ENCODE measurements at regions not wholly inside any gene's neighbourhood (a gene's known extent, or its start where the extent isn't known, plus 50 kb on each side); places are given as distances from the start of the nearest gene placed in this dataset.
"Not testable (repeated sequence)": the region's sequence is repeated elsewhere in the genome, so short reads cannot be mapped to it uniquely, and the experiment has no call there.

DNA sequence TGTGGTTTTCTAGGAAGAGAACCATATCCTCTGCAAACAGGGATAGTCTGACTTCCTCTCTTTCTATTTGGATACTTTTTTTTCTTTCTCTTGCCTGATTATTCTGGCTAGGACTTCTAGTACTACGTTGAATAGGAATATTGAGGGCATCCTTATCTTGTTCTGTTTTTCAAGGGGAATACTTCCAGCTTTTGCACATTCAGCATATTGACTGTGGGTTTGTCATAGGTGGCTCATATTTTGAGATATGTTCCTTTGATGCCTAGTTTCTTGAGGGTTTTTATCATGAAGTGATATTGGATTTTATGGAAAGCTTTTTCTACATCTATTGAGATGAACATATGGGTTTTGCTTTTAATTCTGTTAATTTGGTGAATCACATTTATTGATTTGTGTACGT lies 269.8 kb downstream of the MAP2K6 start:
- WGBS, 2 donors: 61 to 68% methylated on average over 2 of the region's 2 CpGs
- no peak for DNase-seq
- H3K4me1 ChIP-seq: no peaks in the 10 kb centered on the region
- H3K36me3 ChIP-seq: no peaks in the 10 kb centered on the region
- H3K27ac ChIP-seq: no peak overlapping the region
- H3K4me3 ChIP-seq: no peak overlapping the region
- no peaks in the 10 kb centered on the region for H3K27me3 ChIP-seq
- TF ChIP-seq POLR2AphosphoS5 (IDR thresholded peaks at IDR 0.05) (no peak), EP300 (IDR thresholded peaks at IDR 0.05) (no peak), POLR2A (IDR thresholded peaks at IDR 0.05) (no peak)
- TF ChIP-seq, protein P1, sequence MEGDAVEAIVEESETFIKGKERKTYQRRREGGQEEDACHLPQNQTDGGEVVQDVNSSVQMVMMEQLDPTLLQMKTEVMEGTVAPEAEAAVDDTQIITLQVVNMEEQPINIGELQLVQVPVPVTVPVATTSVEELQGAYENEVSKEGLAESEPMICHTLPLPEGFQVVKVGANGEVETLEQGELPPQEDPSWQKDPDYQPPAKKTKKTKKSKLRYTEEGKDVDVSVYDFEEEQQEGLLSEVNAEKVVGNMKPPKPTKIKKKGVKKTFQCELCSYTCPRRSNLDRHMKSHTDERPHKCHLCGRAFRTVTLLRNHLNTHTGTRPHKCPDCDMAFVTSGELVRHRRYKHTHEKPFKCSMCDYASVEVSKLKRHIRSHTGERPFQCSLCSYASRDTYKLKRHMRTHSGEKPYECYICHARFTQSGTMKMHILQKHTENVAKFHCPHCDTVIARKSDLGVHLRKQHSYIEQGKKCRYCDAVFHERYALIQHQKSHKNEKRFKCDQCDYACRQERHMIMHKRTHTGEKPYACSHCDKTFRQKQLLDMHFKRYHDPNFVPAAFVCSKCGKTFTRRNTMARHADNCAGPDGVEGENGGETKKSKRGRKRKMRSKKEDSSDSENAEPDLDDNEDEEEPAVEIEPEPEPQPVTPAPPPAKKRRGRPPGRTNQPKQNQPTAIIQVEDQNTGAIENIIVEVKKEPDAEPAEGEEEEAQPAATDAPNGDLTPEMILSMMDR (IDR thresholded peaks at IDR 0.05): no peak
- ATAC-seq (ENCODE audit: low FRiP score in 2 of 2): no peak
- no peaks in the 10 kb centered on the region for H3K9me3 ChIP-seq

DNA sequence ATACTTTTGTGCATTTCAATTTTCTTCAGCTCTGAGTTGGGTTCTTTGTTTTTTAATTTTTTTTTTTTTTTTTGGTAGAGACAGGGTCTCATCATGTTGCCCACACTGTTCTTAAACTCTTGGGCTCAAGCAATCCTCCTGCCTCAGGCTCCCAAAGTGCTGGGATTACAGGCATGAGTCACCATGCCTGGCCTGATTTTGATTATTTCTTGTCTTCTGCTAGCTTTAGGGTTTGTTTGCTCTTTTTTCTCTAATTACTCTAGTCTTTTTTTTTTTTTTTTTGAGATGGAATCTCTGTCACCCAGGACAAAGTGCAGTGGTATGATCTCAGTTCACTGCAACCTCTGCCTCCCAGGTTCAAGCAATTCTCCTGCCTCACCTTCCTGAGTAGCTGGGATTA lies 270.7 kb downstream of the MAP2K6 start:
- ATAC-seq (ENCODE audit: low FRiP score in 2 of 2); H3K36me3 ChIP-seq; H3K9me3 ChIP-seq; H3K27ac ChIP-seq; H3K4me1 ChIP-seq; H3K27me3 ChIP-seq; DNase-seq; H3K4me3 ChIP-seq: not testable (repeated sequence)

DNA sequence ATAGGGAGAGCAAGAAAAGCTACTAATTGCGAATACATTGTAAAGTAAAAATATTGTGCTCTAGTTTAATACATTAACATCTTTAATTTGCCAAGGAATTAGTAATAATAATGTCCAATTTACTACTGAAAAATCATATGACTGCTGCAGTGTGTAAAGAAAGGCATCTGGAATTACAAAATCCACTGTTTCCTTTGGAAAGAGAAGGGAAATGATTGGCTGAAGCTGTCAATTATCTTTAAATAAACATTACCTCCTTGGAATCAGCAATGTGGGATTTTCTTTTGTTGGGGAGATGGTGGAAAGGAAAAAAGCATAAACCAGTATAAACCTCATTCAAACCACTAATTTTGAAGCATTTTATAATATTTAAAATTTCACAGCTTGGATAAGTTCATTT lies 276.0 kb downstream of the MAP2K6 start:
- 93 to 97% methylated on average over 1 of the region's 1 CpG for WGBS, 2 donors
- Histone ChIP-seq H3K4me1 (no peaks in the 10 kb centered on the region), H3K27me3 (no peaks in the 10 kb centered on the region), H3K4me3 (no peak overlapping the region), H3K36me3 (no peaks in the 10 kb centered on the region), H3K27ac (no peak overlapping the region), H3K9me3 (no peaks in the 10 kb centered on the region)
- DNase-seq (no peak), ATAC-seq (ENCODE audit: low FRiP score in 2 of 2) (no peak)
- TF ChIP-seq, protein P1 (IDR thresholded peaks at IDR 0.05): no peak
- no peak for TF ChIP-seq POLR2A (IDR thresholded peaks at IDR 0.05)
- TF ChIP-seq EP300 (IDR thresholded peaks at IDR 0.05): no peak
- no peak for TF ChIP-seq POLR2AphosphoS5 (IDR thresholded peaks at IDR 0.05)

DNA sequence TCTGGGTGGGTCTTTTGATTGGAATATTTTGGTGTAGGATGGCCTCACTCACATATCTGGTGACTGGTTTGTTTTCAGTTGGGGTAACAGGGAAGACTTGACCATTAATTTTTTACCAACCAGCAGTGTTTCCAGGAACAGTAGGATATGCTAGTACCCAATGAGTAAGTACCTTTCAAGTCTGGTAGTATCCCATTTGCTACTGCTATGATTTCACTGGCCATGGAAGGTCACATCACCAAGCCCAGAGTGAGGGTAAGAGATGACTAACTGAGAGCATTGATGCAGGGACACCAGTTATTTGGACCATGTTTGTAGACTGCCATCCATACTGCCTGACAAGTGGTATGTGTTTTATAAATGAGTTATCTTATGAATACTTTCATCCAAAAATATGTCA lies 277.7 kb downstream of the MAP2K6 start:
- no peaks in the 10 kb centered on the region for H3K27me3 ChIP-seq
- H3K4me3 ChIP-seq: no peak overlapping the region
- H3K4me1 ChIP-seq: no peaks in the 10 kb centered on the region
- no peaks in the 10 kb centered on the region for H3K36me3 ChIP-seq
- H3K9me3 ChIP-seq: no peaks in the 10 kb centered on the region
- TF ChIP-seq EP300 (IDR thresholded peaks at IDR 0.05) (no peak), POLR2AphosphoS5 (IDR thresholded peaks at IDR 0.05) (no peak), POLR2A (IDR thresholded peaks at IDR 0.05) (no peak)
- TF ChIP-seq, protein P1 (IDR thresholded peaks at IDR 0.05): no peak
- DNase-seq: no peak
- H3K27ac ChIP-seq: no peak overlapping the region
- no peak for ATAC-seq (ENCODE audit: low FRiP score in 2 of 2)

DNA sequence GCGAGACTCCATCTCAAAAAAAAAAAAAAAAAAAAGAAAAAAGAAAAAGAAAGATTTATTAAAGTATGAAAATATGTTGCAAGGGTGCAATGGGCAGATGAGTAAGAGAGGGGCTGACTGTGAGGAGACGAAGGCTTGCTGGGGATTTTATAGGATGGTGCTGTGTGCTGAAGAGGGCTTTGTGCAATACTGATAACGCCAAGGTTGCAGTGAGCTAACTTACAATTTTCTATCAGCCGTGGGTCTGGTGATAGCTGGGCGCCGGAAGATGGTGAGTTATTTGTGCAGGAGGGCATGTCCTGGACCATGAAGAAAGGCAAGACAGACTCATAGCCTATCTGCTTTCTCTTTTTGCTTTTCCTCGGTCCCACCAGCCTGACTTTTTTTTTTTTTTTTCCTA lies 281.1 kb downstream of the MAP2K6 start:
- Histone ChIP-seq H3K4me3 (no peak overlapping the region), H3K9me3 (peaks cover 0 to 11% (median 8%) of the 10 kb centered on the region in 4 donors), H3K27me3 (no peaks in the 10 kb centered on the region), H3K27ac (no peak overlapping the region), H3K36me3 (no peaks in the 10 kb centered on the region), H3K4me1 (no peaks in the 10 kb centered on the region)
- 94 to 95% methylated on average over 7 of the region's 7 CpGs for WGBS, 2 donors
- no peak for DNase-seq
- no peak for ATAC-seq (ENCODE audit: low FRiP score in 2 of 2)
- TF ChIP-seq POLR2AphosphoS5 (IDR thresholded peaks at IDR 0.05) (no peak), POLR2A (IDR thresholded peaks at IDR 0.05) (no peak), EP300 (IDR thresholded peaks at IDR 0.05) (no peak)
- TF ChIP-seq, protein P1 (IDR thresholded peaks at IDR 0.05): no peak

Data from upper lobe of left lung (tissue), 6 donors.